NCI-H146 (cell line): ENCODE measurements at regions not wholly inside any gene's neighbourhood (a gene's known extent, or its start where the extent isn't known, plus 50 kb on each side); places are given as distances from the start of the nearest gene placed in this dataset.

Source experiments
- DNase-seq: peaks from one replicate; lab custom pipeline; 2025; lab: John Stamatoyannopoulos, UW

GRCh38 chr6:15876406-15876805, 213.6 kb upstream of the DTNBP1 start:
- no peak for DNase-seq

- no peak for DNase-seq
These were observed 213.0 kb upstream of the DTNBP1 start for GRCh38 chr6:15875797-15876196.

GRCh38 chr6:15874821-15875220, 212.0 kb upstream of the DTNBP1 start:
- DNase-seq: no peak

- no peak for DNase-seq
These were observed 211.5 kb upstream of the DTNBP1 start for GRCh38 chr6:15874326-15874725.

GRCh38 chr6:15872241-15873103, 209.6 kb upstream of the DTNBP1 start:
- no peak for DNase-seq

- no peak for DNase-seq
These were observed 208.4 kb upstream of the DTNBP1 start for GRCh38 chr6:15871276-15871675.

- DNase-seq: no peak
These were observed 207.7 kb upstream of the DTNBP1 start for GRCh38 chr6:15870333-15871043.

GRCh38 chr6:15864708-15865062, 201.9 kb upstream of the DTNBP1 start:
- DNase-seq: no peak

GRCh38 chr6:15864038-15864707, 201.3 kb upstream of the DTNBP1 start:
- no peak for DNase-seq

- DNase-seq: no peak
These were observed 200.0 kb upstream of the DTNBP1 start for GRCh38 chr6:15862810-15863209.

GRCh38 chr6:15861486-15861885, 198.7 kb upstream of the DTNBP1 start:
- DNase-seq: peak; percentile 9

GRCh38 chr6:15854826-15855710, 192.2 kb upstream of the DTNBP1 start:
- peak; percentile 23 for DNase-seq

- DNase-seq: no peak
These were observed 191.6 kb upstream of the DTNBP1 start for GRCh38 chr6:15854378-15854777.

- DNase-seq: no peak
These were observed 190.4 kb upstream of the DTNBP1 start for GRCh38 chr6:15853259-15853658.

GRCh38 chr6:15852289-15852688, 189.5 kb upstream of the DTNBP1 start:
- no peak for DNase-seq

- no peak for DNase-seq
These were observed 186.6 kb upstream of the DTNBP1 start for GRCh38 chr6:15849395-15849794.

- no peak for DNase-seq
These were observed 182.7 kb upstream of the DTNBP1 start for GRCh38 chr6:15845492-15845891.

- no peak for DNase-seq
These were observed 180.9 kb upstream of the DTNBP1 start for GRCh38 chr6:15843764-15844163.

- no peak for DNase-seq
These were observed 180.4 kb upstream of the DTNBP1 start for GRCh38 chr6:15843226-15843625.

- no peak for DNase-seq
These were observed 179.9 kb upstream of the DTNBP1 start for GRCh38 chr6:15842727-15843117.

GRCh38 chr6:15841937-15842726, 179.3 kb upstream of the DTNBP1 start:
- no peak for DNase-seq
